ENCODE measurements at regions not wholly inside any gene's neighbourhood (a gene's known extent, or its start where the extent isn't known, plus 50 kb on each side); places are given as distances from the start of the nearest gene placed in this dataset.
"Not testable (repeated sequence)": the region's sequence is repeated elsewhere in the genome, so short reads cannot be mapped to it uniquely, and the experiment has no call there.

- not testable (repeated sequence) for TF ChIP-seq CTCF (conservative IDR thresholded peaks at IDR 0.05; ENCODE audit: low read depth, low read length); EZH2 (IDR thresholded peaks at IDR 0.05; ENCODE audit: borderline replicate concordance, low read depth, low read length, poor library complexity, severe bottlenecking)
These were observed 153.1 kb downstream of the OR13H1 start for GRCh38 chrX:131696989-131697388.
